Stimulated activated naive CD8-positive, alpha-beta T cell treated with anti-CD3 and anti-CD28 coated beads, Interleukin-15, Interleukin-2, amounts not matched to agents 100 ng/mL and 50 ng/mL, for 24 hours (primary cell): ENCODE measurements at regions not wholly inside any gene's neighbourhood (a gene's known extent, or its start where the extent isn't known, plus 50 kb on each side); places are given as distances from the start of the nearest gene placed in this dataset.
"Not testable (repeated sequence)": the region's sequence is repeated elsewhere in the genome, so short reads cannot be mapped to it uniquely, and the experiment has no call there.

ENCODE experiments used
- H3K27ac Mint-ChIP-seq: one replicate; pipeline ENCODE4 v1.8.0; 2021; ENCODE audit warnings: mild to moderate bottlenecking, mixed read lengths
- H3K27me3 Mint-ChIP-seq: one replicate; pipeline ENCODE4 v1.8.0; 2021; ENCODE audit warnings: mixed read lengths
- H3K36me3 Mint-ChIP-seq: one replicate; pipeline ENCODE4 v1.8.0; 2021; ENCODE audit warnings: low read depth, mixed read lengths
- H3K4me1 Mint-ChIP-seq: one replicate; pipeline ENCODE4 v1.8.0; 2021; ENCODE audit warnings: low read depth, mixed read lengths
- H3K4me3 Mint-ChIP-seq: one replicate; pipeline ENCODE4 v1.8.0; 2021; ENCODE audit warnings: mild to moderate bottlenecking, mixed read lengths
- H3K9me3 Mint-ChIP-seq: one replicate; pipeline ENCODE4 v1.8.0; 2021; ENCODE audit warnings: mixed read lengths

- peaks cover 12% of the 10 kb centered on the region for H3K9me3 Mint-ChIP-seq
- not testable (repeated sequence) for H3K36me3 Mint-ChIP-seq, H3K27me3 Mint-ChIP-seq, H3K4me3 Mint-ChIP-seq, H3K27ac Mint-ChIP-seq
- H3K4me1 Mint-ChIP-seq = peaks cover 12% of the 10 kb centered on the region
Measured at GRCh38 chr1:121582898-121583297, 398.1 kb downstream of the SRGAP2C start.

- no peak overlapping the region for H3K4me3 Mint-ChIP-seq
- peaks cover 10% of the 10 kb centered on the region for H3K36me3 Mint-ChIP-seq
- no peaks in the 10 kb centered on the region for H3K27me3 Mint-ChIP-seq
- peaks cover 12% of the 10 kb centered on the region for H3K9me3 Mint-ChIP-seq
- H3K4me1 Mint-ChIP-seq = peaks cover 12% of the 10 kb centered on the region
- no peak overlapping the region for H3K27ac Mint-ChIP-seq
Measured at GRCh38 chr1:121586369-121587229, 401.8 kb downstream of the SRGAP2C start.

GRCh38 chr1:121587230-121587569, 402.4 kb downstream of the SRGAP2C start:
- Mint-ChIP-seq H3K27ac (no peak overlapping the region), H3K36me3 (peaks cover 10% of the 10 kb centered on the region)

GRCh38 chr1:121587777-121588176, 403.0 kb downstream of the SRGAP2C start:
- peaks cover 12% of the 10 kb centered on the region for H3K4me1 Mint-ChIP-seq
- no peak overlapping the region for H3K4me3 Mint-ChIP-seq
- no peak overlapping the region for H3K27ac Mint-ChIP-seq
- peaks cover 10% of the 10 kb centered on the region for H3K36me3 Mint-ChIP-seq
- H3K27me3 Mint-ChIP-seq = no peaks in the 10 kb centered on the region
- H3K9me3 Mint-ChIP-seq = peaks cover 12% of the 10 kb centered on the region

More at GRCh38 chr1:121587230-121587569, 402.4 kb downstream of the SRGAP2C start:
- peaks cover 12% of the 10 kb centered on the region for H3K4me1 Mint-ChIP-seq
- no peak overlapping the region for H3K4me3 Mint-ChIP-seq
- no peaks in the 10 kb centered on the region for H3K27me3 Mint-ChIP-seq
- peaks cover 12% of the 10 kb centered on the region for H3K9me3 Mint-ChIP-seq

- Mint-ChIP-seq H3K9me3 (no peaks in the 10 kb centered on the region), H3K27ac (no peak overlapping the region), H3K36me3 (no peaks in the 10 kb centered on the region), H3K27me3 (no peaks in the 10 kb centered on the region), H3K4me1 (no peaks in the 10 kb centered on the region), H3K4me3 (no peak overlapping the region)
Measured at GRCh38 chr1:121594096-121594495, 409.3 kb downstream of the SRGAP2C start.

- no peaks in the 10 kb centered on the region for H3K4me1 Mint-ChIP-seq
- H3K9me3 Mint-ChIP-seq = no peaks in the 10 kb centered on the region
- no peak overlapping the region for H3K4me3 Mint-ChIP-seq
- H3K27me3 Mint-ChIP-seq = no peaks in the 10 kb centered on the region
- no peaks in the 10 kb centered on the region for H3K36me3 Mint-ChIP-seq
- no peak overlapping the region for H3K27ac Mint-ChIP-seq
Measured at GRCh38 chr1:121595089-121595488, 410.3 kb downstream of the SRGAP2C start.

GRCh38 chr1:121604843-121605444, 420.2 kb downstream of the SRGAP2C start:
- not testable (repeated sequence) for H3K4me1 Mint-ChIP-seq, H3K27ac Mint-ChIP-seq, H3K4me3 Mint-ChIP-seq, H3K27me3 Mint-ChIP-seq
- H3K9me3 Mint-ChIP-seq = peaks cover 15% of the 10 kb centered on the region
- peaks cover 19% of the 10 kb centered on the region for H3K36me3 Mint-ChIP-seq

- H3K27me3 Mint-ChIP-seq, H3K4me3 Mint-ChIP-seq, H3K4me1 Mint-ChIP-seq, H3K9me3 Mint-ChIP-seq, H3K27ac Mint-ChIP-seq, H3K36me3 Mint-ChIP-seq: not testable (repeated sequence)
Measured at GRCh38 chr1:121607499-121607898, 422.7 kb downstream of the SRGAP2C start.
